AG09319 (cell line): ENCODE measurements at regions not wholly inside any gene's neighbourhood (a gene's known extent, or its start where the extent isn't known, plus 50 kb on each side); places are given as distances from the start of the nearest gene placed in this dataset.

ENCODE experiments used
- DNase-seq: peaks from one replicate; pipeline ENCODE4 v3.0.0-alpha.2; 2010; ENCODE audit warnings: low read depth; ENCODE audit errors: extremely low read depth
- CTCF ChIP-seq: IDR thresholded peaks from 2 replicates; pipeline ENCODE4 v1.5.1; 2011; ENCODE audit warnings: low read depth, mild to moderate bottlenecking, inconsistent platforms, low read length, moderate library complexity

GRCh38 chr2:104904889-104905288 lies 51.0 kb downstream of the POU3F3 start:
- no peak for TF ChIP-seq CTCF
- no peak for DNase-seq

GRCh38 chr2:104909317-104909716 lies 55.4 kb downstream of the POU3F3 start:
- no peak for TF ChIP-seq CTCF
- DNase-seq = no peak

- no peak for TF ChIP-seq CTCF
- DNase-seq = no peak
Observed at GRCh38 chr2:104914509-104914908, 60.6 kb downstream of the POU3F3 start.

GRCh38 chr2:104915107-104915793 lies 61.3 kb downstream of the POU3F3 start:
- no peak for TF ChIP-seq CTCF
- no peak for DNase-seq

GRCh38 chr2:104919127-104919526 lies 65.2 kb downstream of the POU3F3 start:
- no peak for DNase-seq
- TF ChIP-seq CTCF = no peak

- DNase-seq = no peak
- no peak for TF ChIP-seq CTCF
Observed at GRCh38 chr2:104923665-104924064, 69.8 kb downstream of the POU3F3 start.

GRCh38 chr2:104929663-104930062 lies 75.7 kb downstream of the POU3F3 start:
- no peak for TF ChIP-seq CTCF
- DNase-seq = no peak
